Mammary epithelial cell (primary cell): ENCODE measurements at regions not wholly inside any gene's neighbourhood (a gene's known extent, or its start where the extent isn't known, plus 50 kb on each side); places are given as distances from the start of the nearest gene placed in this dataset.
"Not testable (repeated sequence)": the region's sequence is repeated elsewhere in the genome, so short reads cannot be mapped to it uniquely, and the experiment has no call there.

Experiments used
- EZH2 ChIP-seq: IDR thresholded peaks from 2 replicates; pipeline ENCODE4 v1.6.1; 2012; ENCODE audit warnings: low read length, inconsistent platforms, borderline replicate concordance
- TF ChIP-seq, protein P1 (sequence below), 2 donors: IDR thresholded peaks in 1 of 2; conservative IDR thresholded peaks in 1 of 2; 2 replicates each; pipeline ENCODE4 v1.5.1; 2011 to 2012; ENCODE audit warnings: inconsistent platforms in 2 of 2, low read length in 2 of 2, mild to moderate bottlenecking in 2 of 2, control low read depth in 1 of 2, low read depth in 1 of 2; ENCODE audit not compliant: insufficient read depth in 1 of 2; ENCODE audit errors: extremely low read depth in 1 of 2

DNA sequence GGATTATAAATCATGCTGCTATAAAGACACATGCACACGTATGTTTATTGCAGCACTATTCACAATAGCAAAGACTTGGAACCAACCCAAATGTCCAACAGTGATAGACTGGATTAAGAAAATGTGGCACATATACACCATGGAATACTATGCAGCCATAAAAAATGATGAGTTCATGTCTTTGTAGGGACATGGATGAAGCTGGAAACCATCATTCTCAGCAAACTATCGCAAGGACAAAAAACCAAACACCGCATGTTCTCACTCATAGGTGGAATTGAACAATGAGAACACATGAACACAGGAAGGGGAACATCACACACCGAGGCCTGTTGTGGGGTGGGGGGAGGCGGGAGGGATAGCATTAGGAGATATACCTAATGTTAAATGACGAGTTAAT is 104.5 kb upstream of the RBBP8 start:
- TF ChIP-seq, protein P1, sequence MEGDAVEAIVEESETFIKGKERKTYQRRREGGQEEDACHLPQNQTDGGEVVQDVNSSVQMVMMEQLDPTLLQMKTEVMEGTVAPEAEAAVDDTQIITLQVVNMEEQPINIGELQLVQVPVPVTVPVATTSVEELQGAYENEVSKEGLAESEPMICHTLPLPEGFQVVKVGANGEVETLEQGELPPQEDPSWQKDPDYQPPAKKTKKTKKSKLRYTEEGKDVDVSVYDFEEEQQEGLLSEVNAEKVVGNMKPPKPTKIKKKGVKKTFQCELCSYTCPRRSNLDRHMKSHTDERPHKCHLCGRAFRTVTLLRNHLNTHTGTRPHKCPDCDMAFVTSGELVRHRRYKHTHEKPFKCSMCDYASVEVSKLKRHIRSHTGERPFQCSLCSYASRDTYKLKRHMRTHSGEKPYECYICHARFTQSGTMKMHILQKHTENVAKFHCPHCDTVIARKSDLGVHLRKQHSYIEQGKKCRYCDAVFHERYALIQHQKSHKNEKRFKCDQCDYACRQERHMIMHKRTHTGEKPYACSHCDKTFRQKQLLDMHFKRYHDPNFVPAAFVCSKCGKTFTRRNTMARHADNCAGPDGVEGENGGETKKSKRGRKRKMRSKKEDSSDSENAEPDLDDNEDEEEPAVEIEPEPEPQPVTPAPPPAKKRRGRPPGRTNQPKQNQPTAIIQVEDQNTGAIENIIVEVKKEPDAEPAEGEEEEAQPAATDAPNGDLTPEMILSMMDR (conservative IDR thresholded peaks at IDR 0.05 in 1 of 2, IDR thresholded peaks at IDR 0.05 in 1 of 2; ENCODE audit: extremely low read depth in 1 of 2, insufficient read depth in 1 of 2, low read depth in 1 of 2, low read length in 2 of 2): not testable (repeated sequence)
- TF ChIP-seq EZH2: not testable (repeated sequence)
